ENCODE measurements at regions not wholly inside any gene's neighbourhood (a gene's known extent, or its start where the extent isn't known, plus 50 kb on each side); places are given as distances from the start of the nearest gene placed in this dataset.

DNA sequence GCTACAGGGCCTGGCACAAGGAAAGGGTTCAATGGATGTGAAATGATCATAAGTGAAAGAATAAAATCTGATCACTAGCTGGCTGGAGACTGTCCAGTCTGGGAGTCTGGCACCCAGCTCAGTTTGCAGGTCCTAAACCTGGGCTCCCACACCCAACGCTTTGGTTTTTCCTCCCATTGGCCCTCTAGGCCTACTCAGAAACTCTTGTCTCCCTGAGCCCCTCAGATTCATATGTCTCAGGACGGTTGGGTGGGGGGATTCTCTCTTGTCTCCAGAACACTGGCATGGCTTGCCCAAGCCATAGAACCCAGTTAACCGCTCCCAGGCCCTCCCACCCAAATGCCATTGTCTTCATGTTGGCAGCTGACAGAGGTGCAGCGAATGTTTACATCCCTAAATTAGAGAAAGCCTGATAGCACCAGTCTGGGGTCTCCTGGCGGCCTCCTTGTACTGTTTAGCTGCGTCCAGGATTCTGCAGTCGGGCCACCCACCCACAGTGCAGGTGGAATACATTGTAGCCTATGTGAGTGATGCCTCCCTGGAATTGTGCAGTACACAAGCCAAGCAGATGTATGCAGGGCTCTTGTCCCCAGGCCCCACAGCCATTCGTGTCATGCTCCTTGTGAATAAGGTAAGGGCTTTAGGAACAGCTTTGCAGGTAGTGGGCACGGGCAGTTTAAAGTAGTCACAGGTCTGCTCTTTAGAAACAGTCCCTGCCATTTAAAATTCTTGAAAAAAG lies 266.3 kb downstream of the XXYLT1 start:
- TF ChIP-seq, protein P1, sequence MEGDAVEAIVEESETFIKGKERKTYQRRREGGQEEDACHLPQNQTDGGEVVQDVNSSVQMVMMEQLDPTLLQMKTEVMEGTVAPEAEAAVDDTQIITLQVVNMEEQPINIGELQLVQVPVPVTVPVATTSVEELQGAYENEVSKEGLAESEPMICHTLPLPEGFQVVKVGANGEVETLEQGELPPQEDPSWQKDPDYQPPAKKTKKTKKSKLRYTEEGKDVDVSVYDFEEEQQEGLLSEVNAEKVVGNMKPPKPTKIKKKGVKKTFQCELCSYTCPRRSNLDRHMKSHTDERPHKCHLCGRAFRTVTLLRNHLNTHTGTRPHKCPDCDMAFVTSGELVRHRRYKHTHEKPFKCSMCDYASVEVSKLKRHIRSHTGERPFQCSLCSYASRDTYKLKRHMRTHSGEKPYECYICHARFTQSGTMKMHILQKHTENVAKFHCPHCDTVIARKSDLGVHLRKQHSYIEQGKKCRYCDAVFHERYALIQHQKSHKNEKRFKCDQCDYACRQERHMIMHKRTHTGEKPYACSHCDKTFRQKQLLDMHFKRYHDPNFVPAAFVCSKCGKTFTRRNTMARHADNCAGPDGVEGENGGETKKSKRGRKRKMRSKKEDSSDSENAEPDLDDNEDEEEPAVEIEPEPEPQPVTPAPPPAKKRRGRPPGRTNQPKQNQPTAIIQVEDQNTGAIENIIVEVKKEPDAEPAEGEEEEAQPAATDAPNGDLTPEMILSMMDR (IDR thresholded peaks at IDR 0.05; ENCODE audit: low read depth, low read length) = no peak
- in situ Hi-C loops (cut with HindIII; ENCODE audit: low sequenced_read_pairs) = no loop called here
- no peak for DNase-seq (ENCODE audit: low read depth, low spot score)
- H3K4me3 ChIP-seq (ENCODE audit: low read depth, low read length) = no peak overlapping the region

GRCh38 chr3:195005251-195005620 lies 265.7 kb downstream of the XXYLT1 start:
- TF ChIP-seq, protein P1 (IDR thresholded peaks at IDR 0.05; ENCODE audit: low read depth, low read length) = no peak
- H3K4me3 ChIP-seq (ENCODE audit: low read depth, low read length) = no peak overlapping the region
- no peak for DNase-seq (ENCODE audit: low read depth, low spot score)
- in situ Hi-C loops (cut with HindIII; ENCODE audit: low sequenced_read_pairs) = no loop called here

DNA sequence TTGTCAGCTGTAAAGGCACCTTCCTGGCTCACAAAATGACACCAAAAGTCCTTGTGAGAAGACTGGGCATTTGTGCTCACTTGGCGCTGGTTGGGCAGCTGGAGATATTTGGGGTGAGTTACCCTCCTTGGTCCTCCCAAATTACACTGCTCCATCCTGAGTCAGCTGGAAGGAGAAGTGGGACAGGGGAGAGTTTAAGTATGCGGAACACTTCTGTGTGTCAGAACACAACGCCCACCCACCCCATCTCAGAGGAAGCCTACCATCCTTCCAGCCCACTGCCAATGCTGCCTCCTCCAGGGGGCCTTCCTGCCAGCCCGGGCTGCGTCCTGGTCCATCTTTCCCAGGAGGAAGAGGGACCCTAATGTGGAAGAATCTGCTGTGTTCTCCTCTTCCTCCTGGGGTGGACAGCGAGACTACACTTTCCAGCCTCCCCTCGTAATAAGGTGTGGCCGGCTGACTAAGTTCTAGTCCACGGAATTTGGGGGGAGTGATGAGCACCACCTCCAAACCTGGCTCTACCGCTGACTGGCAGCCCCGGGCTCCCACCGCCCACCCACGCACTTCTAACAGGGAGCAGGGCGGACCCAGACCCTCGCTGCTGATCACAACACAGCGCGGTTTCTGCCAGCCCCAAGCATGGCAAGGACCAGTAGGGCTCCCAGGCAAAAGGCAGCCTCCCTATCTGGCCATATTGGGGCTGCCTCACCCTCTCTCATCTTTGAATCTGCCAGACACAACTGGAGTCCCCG lies 265.0 kb downstream of the XXYLT1 start:
- no peak for DNase-seq (ENCODE audit: low read depth, low spot score)
- H3K4me3 ChIP-seq (ENCODE audit: low read depth, low read length) = no peak overlapping the region
- in situ Hi-C loops (cut with HindIII; ENCODE audit: low sequenced_read_pairs) = no loop called here
- TF ChIP-seq, protein P1 (IDR thresholded peaks at IDR 0.05; ENCODE audit: low read depth, low read length) = no peak

GRCh38 chr3:195007151-195007550 lies 263.8 kb downstream of the XXYLT1 start:
- TF ChIP-seq, protein P1 (IDR thresholded peaks at IDR 0.05; ENCODE audit: low read depth, low read length) = no peak
- in situ Hi-C loops (cut with HindIII; ENCODE audit: low sequenced_read_pairs) = no loop called here
- DNase-seq (ENCODE audit: low read depth, low spot score) = no peak
- no peak overlapping the region for H3K4me3 ChIP-seq (ENCODE audit: low read depth, low read length)

DNA sequence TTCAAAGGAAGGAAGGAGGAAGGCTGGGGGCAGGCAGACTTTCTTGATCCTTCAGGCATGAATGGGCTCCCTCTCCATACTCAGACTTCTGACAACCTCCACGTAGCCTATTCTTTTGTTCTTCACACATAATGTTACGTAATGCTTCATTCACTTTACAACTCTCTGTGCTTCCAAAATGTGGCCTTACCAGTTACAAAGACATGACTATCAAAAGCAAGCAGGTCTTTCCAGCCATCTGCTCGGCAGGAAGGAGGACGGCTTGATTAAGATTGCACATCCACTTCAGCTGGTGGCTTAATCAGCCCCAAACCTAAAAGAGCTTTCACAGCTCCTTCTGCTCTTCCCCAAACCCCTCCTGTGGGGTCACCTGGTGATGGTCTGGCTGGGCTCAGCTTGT lies 263.2 kb downstream of the XXYLT1 start:
- in situ Hi-C loops (cut with HindIII; ENCODE audit: low sequenced_read_pairs) = no loop called here
- TF ChIP-seq, protein P1 (IDR thresholded peaks at IDR 0.05; ENCODE audit: low read depth, low read length) = no peak
- no peak overlapping the region for H3K4me3 ChIP-seq (ENCODE audit: low read depth, low read length)

GRCh38 chr3:195008816-195009215 lies 262.1 kb downstream of the XXYLT1 start:
- no peak for DNase-seq (ENCODE audit: low read depth, low spot score)
- in situ Hi-C loops (cut with HindIII; ENCODE audit: low sequenced_read_pairs) = no loop called here
- H3K4me3 ChIP-seq (ENCODE audit: low read depth, low read length) = no peak overlapping the region
- TF ChIP-seq, protein P1 (IDR thresholded peaks at IDR 0.05; ENCODE audit: low read depth, low read length) = no peak

More for the DNA sequence above, 263.2 kb downstream of the XXYLT1 start:
- DNase-seq (ENCODE audit: low read depth, low spot score) = no peak

Measured in astrocyte of the spinal cord (primary cell).